ENCODE measurements at regions not wholly inside any gene's neighbourhood (a gene's known extent, or its start where the extent isn't known, plus 50 kb on each side); places are given as distances from the start of the nearest gene placed in this dataset.

GRCh38 chr17:70767102-70767701, 597.9 kb downstream of the KCNJ2 start:
- DNase-seq: peak; percentile 65

- DNase-seq: no peak
Measured at GRCh38 chr17:70769956-70770355, 600.6 kb downstream of the KCNJ2 start.

GRCh38 chr17:70771804-70772386, 602.6 kb downstream of the KCNJ2 start:
- no peak for DNase-seq

GRCh38 chr17:70772761-70773160, 603.4 kb downstream of the KCNJ2 start:
- DNase-seq: no peak

GRCh38 chr17:70773258-70773657, 603.9 kb downstream of the KCNJ2 start:
- DNase-seq: no peak

- DNase-seq: no peak
Measured at GRCh38 chr17:70774339-70775117, 605.2 kb downstream of the KCNJ2 start.

- no peak for DNase-seq
Measured at GRCh38 chr17:70775679-70776078, 606.3 kb downstream of the KCNJ2 start.

GRCh38 chr17:70776441-70776840, 607.1 kb downstream of the KCNJ2 start:
- DNase-seq: no peak

GRCh38 chr17:70780031-70780430, 610.7 kb downstream of the KCNJ2 start:
- no peak for DNase-seq

- DNase-seq: no peak
Measured at GRCh38 chr17:70786081-70786480, 616.7 kb downstream of the KCNJ2 start.

- DNase-seq: no peak
Measured at GRCh38 chr17:70787721-70788300, 618.5 kb downstream of the KCNJ2 start.

- DNase-seq: no peak
Measured at GRCh38 chr17:70791748-70792443, 622.6 kb downstream of the KCNJ2 start.

- no peak for DNase-seq
Measured at GRCh38 chr17:70794738-70795137, 625.4 kb downstream of the KCNJ2 start.

- no peak for DNase-seq
Measured at GRCh38 chr17:70795620-70796019, 626.3 kb downstream of the KCNJ2 start.

- no peak for DNase-seq
Measured at GRCh38 chr17:70796757-70797156, 627.4 kb downstream of the KCNJ2 start.

GRCh38 chr17:70797166-70797565, 627.8 kb downstream of the KCNJ2 start:
- no peak for DNase-seq

- DNase-seq: no peak
Measured at GRCh38 chr17:70804161-70804560, 634.8 kb downstream of the KCNJ2 start.

- DNase-seq: no peak
Measured at GRCh38 chr17:70808596-70808995, 639.3 kb downstream of the KCNJ2 start.

- DNase-seq: no peak
Measured at GRCh38 chr17:70810609-70811008, 641.3 kb downstream of the KCNJ2 start.

- no peak for DNase-seq
Measured at GRCh38 chr17:70813355-70813930, 644.1 kb downstream of the KCNJ2 start.

GRCh38 chr17:70819183-70819582, 649.9 kb downstream of the KCNJ2 start:
- no peak for DNase-seq

- DNase-seq: no peak
Measured at GRCh38 chr17:70820276-70820675, 650.9 kb downstream of the KCNJ2 start.
